DND-41 (cell line): ENCODE measurements at regions not wholly inside any gene's neighbourhood (a gene's known extent, or its start where the extent isn't known, plus 50 kb on each side); places are given as distances from the start of the nearest gene placed in this dataset.
A peak's percentile ranks its signal among the peaks of the same experiment; 100 is the strongest.

Experiments used
- ATAC-seq: fragments of 200-7000 bp; cut with Tn5 transposase; 3 replicates; pipeline ENCODE4 v1.9.1; 2021; ENCODE audit warnings: low read depth; ENCODE audit not compliant: insufficient read depth
- DNase-seq: peaks from one replicate; pipeline ENCODE4 v3.0.0-alpha.2; 2020
- H2AFZ ChIP-seq: 2 replicates; pipeline ENCODE4 v1.6.0; 2012; ENCODE audit warnings: low read depth, low read length
- H3K27ac ChIP-seq: 2 replicates; pipeline ENCODE4 v1.5.1; 2012; ENCODE audit warnings: low read length, inconsistent platforms
- H3K27me3 ChIP-seq: fragments of 200-600 bp; sonication (generic); 2 replicates; pipeline ENCODE4 v1.6.0; 2012; ENCODE audit warnings: low read length, mild to moderate bottlenecking, inconsistent platforms; ENCODE audit not compliant: insufficient read depth, poor library complexity
- H3K36me3 ChIP-seq: 2 replicates; pipeline ENCODE4 v1.5.1; 2012; ENCODE audit warnings: low read length, inconsistent platforms; ENCODE audit not compliant: insufficient read depth
- H3K4me1 ChIP-seq: 2 replicates; pipeline ENCODE4 v1.5.1; 2012; ENCODE audit warnings: mild to moderate bottlenecking, low read length; ENCODE audit not compliant: insufficient read depth
- H3K4me2 ChIP-seq: 2 replicates; pipeline ENCODE4 v1.6.0; 2012; ENCODE audit warnings: mild to moderate bottlenecking, moderate library complexity, low read length, inconsistent platforms; ENCODE audit not compliant: insufficient read depth
- H3K4me3 ChIP-seq, 2 experiments: fragments of 200-600 bp in 1 of 2; shearing (Covaris generic) in 1 of 2; 2 replicates each; pipeline ENCODE4 v1.5.1; 2012 to 2016; ENCODE audit warnings: inconsistent platforms in 2 of 2, low read length in 2 of 2, mild to moderate bottlenecking in 2 of 2, low read depth in 1 of 2, moderate library complexity in 1 of 2
- H3K79me2 ChIP-seq: 2 replicates; pipeline ENCODE4 v1.6.0; 2012; ENCODE audit warnings: low read length, inconsistent platforms; ENCODE audit not compliant: insufficient read depth
- H3K9ac ChIP-seq: 2 replicates; pipeline ENCODE4 v1.6.0; 2012; ENCODE audit warnings: low read depth, mild to moderate bottlenecking, inconsistent platforms, low read length, moderate library complexity
- H3K9me3 ChIP-seq: 2 replicates; pipeline ENCODE4 v1.5.1; 2012; ENCODE audit warnings: low read length, moderate library complexity, mild to moderate bottlenecking, inconsistent platforms; ENCODE audit not compliant: insufficient read depth, severe bottlenecking
- H4K20me1 ChIP-seq: 2 replicates; pipeline ENCODE4 v1.6.0; 2012; ENCODE audit warnings: low read length; ENCODE audit not compliant: insufficient read depth
- EZH2 ChIP-seq: IDR thresholded peaks from 3 replicates; pipeline ENCODE4 v1.6.1; 2012; ENCODE audit warnings: borderline replicate concordance, low read depth, mild to moderate bottlenecking, moderate library complexity, low read length, inconsistent platforms; ENCODE audit not compliant: severe bottlenecking
- TF ChIP-seq, protein P1 (sequence below): IDR thresholded peaks from 2 replicates; pipeline ENCODE4 v1.5.1; 2012; ENCODE audit warnings: borderline replicate concordance, low read length, moderate library complexity, mild to moderate bottlenecking; ENCODE audit not compliant: poor library complexity, severe bottlenecking; ENCODE audit errors: extremely low read depth

- no peaks in the 10 kb centered on the region for H3K36me3 ChIP-seq
- ATAC-seq: no peak
Observed at GRCh38 chr22:47647181-47647580, 884.7 kb downstream of the TBC1D22A start.

GRCh38 chr22:47645923-47646322 is 883.5 kb downstream of the TBC1D22A start:
- peaks cover 4% of the 10 kb centered on the region for H3K9me3 ChIP-seq
- no peak overlapping the region for H3K27ac ChIP-seq
- TF ChIP-seq EZH2: no peak
- TF ChIP-seq, protein P1, sequence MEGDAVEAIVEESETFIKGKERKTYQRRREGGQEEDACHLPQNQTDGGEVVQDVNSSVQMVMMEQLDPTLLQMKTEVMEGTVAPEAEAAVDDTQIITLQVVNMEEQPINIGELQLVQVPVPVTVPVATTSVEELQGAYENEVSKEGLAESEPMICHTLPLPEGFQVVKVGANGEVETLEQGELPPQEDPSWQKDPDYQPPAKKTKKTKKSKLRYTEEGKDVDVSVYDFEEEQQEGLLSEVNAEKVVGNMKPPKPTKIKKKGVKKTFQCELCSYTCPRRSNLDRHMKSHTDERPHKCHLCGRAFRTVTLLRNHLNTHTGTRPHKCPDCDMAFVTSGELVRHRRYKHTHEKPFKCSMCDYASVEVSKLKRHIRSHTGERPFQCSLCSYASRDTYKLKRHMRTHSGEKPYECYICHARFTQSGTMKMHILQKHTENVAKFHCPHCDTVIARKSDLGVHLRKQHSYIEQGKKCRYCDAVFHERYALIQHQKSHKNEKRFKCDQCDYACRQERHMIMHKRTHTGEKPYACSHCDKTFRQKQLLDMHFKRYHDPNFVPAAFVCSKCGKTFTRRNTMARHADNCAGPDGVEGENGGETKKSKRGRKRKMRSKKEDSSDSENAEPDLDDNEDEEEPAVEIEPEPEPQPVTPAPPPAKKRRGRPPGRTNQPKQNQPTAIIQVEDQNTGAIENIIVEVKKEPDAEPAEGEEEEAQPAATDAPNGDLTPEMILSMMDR: no peak
- DNase-seq (no peak), ATAC-seq (no peak)
- H3K9ac ChIP-seq: no peak overlapping the region
- H3K4me3 ChIP-seq: no peak overlapping the region
- H3K4me1 ChIP-seq: no peaks in the 10 kb centered on the region
- H3K27me3 ChIP-seq: no peaks in the 10 kb centered on the region
- H4K20me1 ChIP-seq: no peaks in the 10 kb centered on the region
- H2AFZ ChIP-seq: no peak overlapping the region
- no peaks in the 10 kb centered on the region for H3K36me3 ChIP-seq
- H3K79me2 ChIP-seq: no peaks in the 10 kb centered on the region
- H3K4me2 ChIP-seq: no peak overlapping the region

More at GRCh38 chr22:47647181-47647580, 884.7 kb downstream of the TBC1D22A start:
- Histone ChIP-seq H2AFZ (no peak overlapping the region), H3K4me3 (no peak overlapping the region), H3K79me2 (no peaks in the 10 kb centered on the region), H3K27me3 (no peaks in the 10 kb centered on the region), H3K27ac (no peak overlapping the region), H3K9me3 (peaks cover 4% of the 10 kb centered on the region), H3K4me2 (no peak overlapping the region), H4K20me1 (no peaks in the 10 kb centered on the region), H3K9ac (no peak overlapping the region), H3K4me1 (no peaks in the 10 kb centered on the region)
- TF ChIP-seq, protein P1: no peak
- TF ChIP-seq EZH2: no peak
- DNase-seq: no peak

DNA sequence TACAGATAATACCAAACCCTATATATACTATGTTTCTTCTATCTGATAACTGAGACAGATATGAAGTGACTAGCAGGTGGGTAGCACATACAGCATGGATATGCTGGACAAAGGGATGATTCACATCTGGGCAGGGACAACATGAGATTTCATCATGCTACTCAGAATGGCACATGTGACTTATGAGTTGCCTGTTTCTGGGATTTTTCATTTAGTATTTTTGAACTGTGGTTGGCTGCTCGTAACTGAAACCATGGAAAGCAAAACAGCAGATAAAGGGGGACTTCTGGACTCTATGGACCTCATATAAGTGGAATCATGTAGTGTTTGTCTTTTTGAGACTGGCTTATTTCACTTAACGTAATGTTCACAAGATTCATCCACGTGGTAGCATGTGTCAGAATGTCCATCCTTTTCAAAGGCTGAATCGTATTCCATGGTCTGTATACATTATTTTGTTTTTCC is 883.0 kb downstream of the TBC1D22A start:
- Histone ChIP-seq H3K79me2 (no peaks in the 10 kb centered on the region), H4K20me1 (no peaks in the 10 kb centered on the region), H3K36me3 (no peaks in the 10 kb centered on the region), H3K9ac (no peak overlapping the region), H2AFZ (no peak overlapping the region), H3K4me2 (no peak overlapping the region), H3K9me3 (peaks cover 4% of the 10 kb centered on the region), H3K4me3 (no peak overlapping the region), H3K27ac (no peak overlapping the region), H3K27me3 (no peaks in the 10 kb centered on the region), H3K4me1 (no peaks in the 10 kb centered on the region)
- DNase-seq: no peak
- ATAC-seq: no peak
- TF ChIP-seq, protein P1: no peak
- TF ChIP-seq EZH2: no peak

- Histone ChIP-seq H3K27ac (no peak overlapping the region), H3K4me2 (no peak overlapping the region), H2AFZ (no peak overlapping the region), H3K9me3 (peaks cover 9% of the 10 kb centered on the region), H3K4me1 (no peaks in the 10 kb centered on the region), H3K79me2 (no peaks in the 10 kb centered on the region), H3K9ac (no peak overlapping the region), H3K4me3 (no peak overlapping the region), H3K27me3 (no peaks in the 10 kb centered on the region), H3K36me3 (no peaks in the 10 kb centered on the region), H4K20me1 (no peaks in the 10 kb centered on the region)
- ATAC-seq: no peak
- TF ChIP-seq EZH2: no peak
- TF ChIP-seq, protein P1: peak; percentile 13
- DNase-seq: no peak
Observed at GRCh38 chr22:47634347-47634746, 871.9 kb downstream of the TBC1D22A start.
